ENCODE measurements at regions not wholly inside any gene's neighbourhood (a gene's known extent, or its start where the extent isn't known, plus 50 kb on each side); places are given as distances from the start of the nearest gene placed in this dataset.
"Not testable (repeated sequence)": the region's sequence is repeated elsewhere in the genome, so short reads cannot be mapped to it uniquely, and the experiment has no call there.

DNA sequence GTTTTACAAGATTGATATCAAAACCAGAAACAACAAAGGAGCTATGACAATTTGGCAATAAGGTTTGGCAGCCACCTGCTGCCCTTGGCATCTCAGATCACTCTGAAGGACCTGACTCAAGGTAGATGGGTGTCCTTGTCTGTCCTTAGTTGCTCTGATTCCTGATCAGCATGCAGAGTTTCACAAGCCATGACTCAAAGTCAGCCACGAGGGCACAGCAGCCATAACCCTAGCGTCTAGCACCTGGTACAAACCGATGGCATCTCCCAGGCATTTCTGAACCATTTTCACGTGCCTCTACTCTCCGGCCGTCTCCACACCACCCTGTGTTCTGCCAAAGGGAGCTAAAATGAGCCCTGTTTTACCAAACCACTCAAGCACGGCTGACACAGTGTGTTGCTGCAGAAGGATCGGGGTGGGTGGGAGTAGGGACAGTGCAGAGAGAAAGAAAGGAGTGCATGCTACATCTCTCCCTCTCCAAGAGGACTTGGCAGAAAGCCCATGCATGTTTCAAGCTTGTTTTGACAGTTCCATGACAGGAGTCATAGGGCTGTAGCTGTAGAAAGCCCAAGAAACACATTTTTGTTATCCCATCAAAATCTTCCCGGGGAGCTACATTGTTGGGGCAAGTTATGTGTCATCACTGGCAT lies 297.3 kb downstream of the ABCC12 start:
- no peak for DNase-seq (ENCODE audit: low spot score)

DNA sequence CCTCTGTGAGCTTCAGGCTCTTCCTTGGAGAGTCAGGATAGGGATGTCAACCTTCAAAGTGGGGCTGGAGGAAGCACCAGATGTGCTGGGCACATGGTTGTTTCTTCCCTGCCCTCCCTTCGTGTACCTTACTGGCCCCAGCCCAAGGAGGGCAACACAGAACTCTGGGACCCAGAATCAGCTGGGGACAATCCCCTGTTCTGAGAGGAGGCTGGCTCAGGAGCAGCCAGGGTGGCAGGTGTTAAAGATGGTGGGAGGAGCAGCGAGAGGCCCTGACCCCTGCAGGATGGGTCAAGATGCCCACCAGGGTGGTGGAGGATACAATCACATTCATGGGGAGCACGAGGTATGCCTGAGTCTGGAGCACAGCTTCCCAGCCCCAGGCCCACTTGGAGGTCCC lies 300.4 kb downstream of the ABCC12 start:
- DNase-seq (ENCODE audit: low spot score) = no peak

DNA sequence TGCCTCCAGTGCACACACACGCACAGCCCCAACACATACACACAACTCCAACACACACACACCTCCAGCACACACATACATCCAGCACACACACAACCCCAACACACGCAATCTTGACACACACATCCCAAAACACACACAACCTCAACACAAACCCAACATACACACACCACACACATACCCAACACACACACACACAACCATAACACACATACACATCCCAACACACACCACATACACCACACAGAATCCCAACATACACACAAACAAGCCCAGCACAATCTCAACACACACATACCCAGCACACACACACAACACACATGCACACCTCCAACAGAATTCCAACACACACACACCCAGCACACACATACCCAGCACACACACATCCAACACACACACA lies 301.1 kb downstream of the ABCC12 start:
- DNase-seq (ENCODE audit: low spot score) = no peak

DNA sequence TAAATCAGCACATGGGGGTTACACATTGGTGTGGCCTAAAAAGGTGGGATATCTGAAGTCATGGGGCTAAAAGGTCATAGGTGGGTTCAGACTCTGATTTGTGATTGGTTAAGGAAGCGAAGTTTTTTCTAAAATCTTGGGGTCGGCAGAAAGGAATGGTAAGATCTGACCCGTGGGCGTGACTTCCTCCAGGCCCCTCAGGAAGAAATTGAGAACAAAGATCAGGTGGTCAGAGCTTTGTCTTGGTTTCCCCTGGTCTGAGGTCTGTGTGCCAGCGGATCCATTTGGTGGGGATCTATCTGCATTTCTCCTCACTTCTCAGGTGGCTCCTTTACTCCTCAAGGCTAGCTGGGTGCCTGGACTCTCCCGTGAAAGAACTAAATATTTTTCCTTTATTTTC lies 302.8 kb downstream of the ABCC12 start:
- no peak for DNase-seq (ENCODE audit: low spot score)

DNA sequence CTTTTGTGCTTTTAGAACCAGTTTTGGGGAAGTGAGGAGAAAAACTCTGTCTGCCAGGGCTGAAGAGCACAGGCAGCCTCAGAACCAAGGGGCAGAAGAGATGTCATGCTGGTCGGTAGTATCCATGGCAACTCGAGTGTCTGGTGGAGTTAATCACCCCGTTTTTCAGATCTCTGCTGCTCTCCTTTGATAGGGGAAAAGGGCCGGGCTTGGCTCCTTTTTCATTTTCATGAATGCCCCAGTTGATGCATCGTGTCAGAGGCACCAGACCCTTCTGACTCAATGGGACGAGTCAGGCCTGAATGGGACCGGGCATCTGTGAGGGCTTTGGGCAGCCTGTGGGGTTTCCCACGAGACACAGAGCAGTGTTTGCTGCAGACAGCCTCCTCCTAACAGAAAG lies 304.6 kb downstream of the ABCC12 start:
- no peak for DNase-seq (ENCODE audit: low spot score)

DNA sequence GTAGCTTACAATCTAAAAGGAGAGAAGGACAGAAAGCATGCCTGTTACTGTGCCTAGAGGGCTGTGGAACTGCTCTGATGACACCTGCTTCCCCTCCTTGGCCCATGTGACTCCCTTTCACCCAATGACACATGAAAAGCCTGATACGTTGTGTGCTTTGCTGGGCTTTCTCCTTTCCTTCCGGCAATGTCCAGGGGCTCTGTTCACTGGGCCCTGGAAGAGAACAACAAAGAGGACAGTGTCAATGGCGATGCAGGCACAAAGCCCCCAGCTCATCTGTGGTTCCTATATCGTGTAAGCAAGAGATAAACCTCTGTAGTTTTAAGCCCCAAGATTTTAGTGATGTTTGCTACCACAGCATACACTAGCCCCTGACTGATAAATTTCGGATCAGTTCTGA lies 306.1 kb downstream of the ABCC12 start:
- DNase-seq (ENCODE audit: low spot score) = no peak

DNA sequence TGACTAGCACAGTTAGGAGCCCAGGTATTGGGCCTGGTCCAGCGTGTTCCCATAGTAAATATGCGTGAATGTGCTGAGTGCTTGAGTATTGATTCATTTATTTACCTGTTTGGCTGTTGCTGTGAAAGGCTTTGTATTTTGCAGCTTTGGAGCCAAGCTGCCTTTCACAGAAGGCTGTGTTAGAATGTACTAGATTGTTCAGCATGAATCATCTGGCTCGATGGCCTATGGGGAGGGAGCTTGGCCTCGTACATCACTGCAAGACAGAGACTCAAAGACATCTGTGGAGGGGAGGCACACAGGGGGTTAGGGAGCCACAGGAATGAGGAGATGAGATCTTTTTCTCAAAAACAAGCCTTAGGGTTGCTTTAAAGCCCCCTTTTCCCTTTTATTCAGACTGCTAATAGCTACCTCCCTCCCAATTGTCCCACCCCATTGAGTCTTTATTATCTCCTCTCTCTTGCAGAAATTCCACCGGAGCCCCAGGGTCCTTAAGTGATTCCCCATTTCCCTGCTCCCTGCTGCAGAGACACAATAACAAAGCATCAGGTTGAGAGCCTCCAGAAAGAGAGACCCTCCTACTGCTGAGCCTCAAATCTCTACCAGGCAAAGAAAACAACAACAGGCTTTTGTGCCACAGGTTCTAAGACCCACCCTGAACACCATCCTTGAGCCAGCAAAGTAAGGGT lies 307.2 kb downstream of the ABCC12 start:
- DNase-seq (ENCODE audit: low spot score) = no peak

DNA sequence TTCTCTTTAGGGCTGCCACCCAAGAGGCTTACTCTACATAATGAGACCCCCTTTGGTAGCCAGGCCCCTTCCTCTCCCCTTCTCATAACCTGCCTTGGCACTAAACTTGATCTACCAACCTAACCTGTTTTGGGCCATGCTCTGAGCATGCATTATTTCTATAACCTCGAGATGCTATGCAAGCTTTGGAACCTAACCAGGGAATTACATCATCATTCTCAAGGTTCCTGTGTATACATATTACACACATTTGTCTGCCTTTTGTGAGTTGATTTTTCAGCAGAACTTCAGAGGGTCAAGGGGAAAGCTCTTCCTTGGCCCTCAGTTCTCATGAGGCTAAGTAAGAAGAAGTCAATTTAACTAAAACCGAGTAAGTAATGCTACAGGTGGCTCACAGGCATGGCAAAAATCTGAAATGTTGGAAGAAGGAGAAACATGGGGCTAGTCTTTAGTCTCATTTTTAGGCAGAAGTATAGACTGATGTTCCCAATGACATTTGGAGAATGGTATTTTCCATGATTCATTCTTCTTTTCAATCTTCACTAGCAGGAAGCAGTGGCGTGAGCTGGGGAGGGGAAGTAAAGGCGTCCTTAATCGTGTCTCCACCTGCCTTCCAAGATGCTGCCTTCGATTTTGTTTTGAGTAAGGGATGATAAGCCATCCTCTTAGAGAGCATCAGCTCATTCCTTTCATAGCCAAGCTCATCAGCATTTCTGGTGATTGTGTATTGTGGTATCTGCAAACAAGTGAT lies 308.4 kb downstream of the ABCC12 start:
- no peak for DNase-seq (ENCODE audit: low spot score)

DNA sequence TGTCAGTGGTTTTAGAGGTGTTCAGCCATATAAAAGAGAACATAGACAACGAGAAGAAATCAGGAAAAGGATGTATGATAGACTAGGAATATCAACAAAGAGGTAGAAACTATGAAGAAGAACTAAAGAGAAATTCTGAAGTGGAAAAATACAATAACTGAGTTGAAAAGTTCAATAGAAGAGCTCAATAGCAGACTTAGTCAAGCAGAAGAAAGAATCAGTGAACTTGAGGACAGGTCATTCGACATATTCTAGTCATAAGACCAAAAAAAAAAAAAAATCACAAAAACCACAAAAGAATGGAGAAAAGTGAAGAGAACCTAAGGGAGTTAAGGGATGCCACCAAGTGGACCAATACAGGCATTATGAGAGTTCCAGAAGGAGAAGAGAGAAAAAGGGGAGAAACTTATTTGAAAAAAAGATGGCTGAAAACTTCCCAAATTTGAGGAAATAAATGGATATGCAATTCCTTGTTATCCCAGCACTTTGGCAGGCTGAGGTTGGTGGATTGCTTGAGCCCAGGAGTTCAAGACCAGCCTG lies 321.2 kb downstream of the ABCC12 start:
- DNase-seq (ENCODE audit: low spot score) = no peak

DNA sequence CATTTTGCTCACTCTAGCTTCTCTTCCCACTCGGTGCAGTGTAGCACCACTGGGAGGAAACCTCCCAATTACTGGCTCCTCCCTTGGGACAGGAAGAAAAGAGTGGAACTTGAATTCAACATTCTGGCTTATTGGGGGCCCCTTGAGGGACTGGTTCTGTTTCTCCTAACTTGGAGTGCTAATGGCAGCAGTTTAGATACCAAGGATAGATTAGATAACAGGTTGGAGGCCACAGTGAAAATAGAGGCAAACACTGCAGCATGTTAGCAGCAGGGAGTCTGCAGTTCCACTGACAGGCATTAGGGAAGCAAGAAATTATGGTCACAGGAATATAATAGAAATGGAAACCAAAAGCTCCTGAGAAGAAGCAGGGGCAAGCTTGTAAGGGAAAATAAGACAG lies 322.0 kb downstream of the ABCC12 start:
- no peak for DNase-seq (ENCODE audit: low spot score)

DNA sequence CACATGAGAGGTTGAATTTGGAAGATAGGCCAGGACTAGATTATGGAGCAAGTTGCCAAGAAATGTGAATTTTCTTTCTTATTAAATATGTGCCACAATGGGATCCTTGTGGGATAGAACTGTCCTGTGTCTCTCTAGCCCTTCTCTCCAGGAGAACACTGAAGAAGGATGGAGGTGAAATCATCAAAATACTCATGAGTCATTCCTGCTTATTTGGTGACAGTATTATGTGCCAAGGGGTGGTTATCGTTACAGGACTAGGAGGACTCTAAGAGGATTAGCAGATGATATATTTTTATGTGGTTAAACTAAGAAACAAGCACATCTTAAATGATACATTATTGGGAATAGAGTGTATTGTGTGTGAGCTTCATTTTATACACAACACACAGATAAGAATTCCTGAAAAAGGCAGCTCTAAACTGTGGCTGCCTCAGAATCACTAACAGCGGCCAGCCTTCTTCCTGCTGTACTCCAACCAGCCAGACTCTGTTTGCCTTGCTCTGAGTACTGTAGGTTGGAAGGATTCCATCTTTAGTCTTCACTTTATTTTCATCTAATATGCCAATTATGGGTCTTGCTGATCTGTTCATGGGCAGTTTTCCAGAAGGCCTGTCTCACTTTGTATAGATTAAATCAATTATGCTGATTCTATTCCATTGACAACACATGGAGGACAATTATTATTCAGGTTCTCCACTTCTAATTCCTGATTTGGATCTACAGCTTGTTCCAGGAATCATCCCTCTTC lies 325.8 kb downstream of the ABCC12 start:
- no peak for DNase-seq (ENCODE audit: low spot score)

DNA sequence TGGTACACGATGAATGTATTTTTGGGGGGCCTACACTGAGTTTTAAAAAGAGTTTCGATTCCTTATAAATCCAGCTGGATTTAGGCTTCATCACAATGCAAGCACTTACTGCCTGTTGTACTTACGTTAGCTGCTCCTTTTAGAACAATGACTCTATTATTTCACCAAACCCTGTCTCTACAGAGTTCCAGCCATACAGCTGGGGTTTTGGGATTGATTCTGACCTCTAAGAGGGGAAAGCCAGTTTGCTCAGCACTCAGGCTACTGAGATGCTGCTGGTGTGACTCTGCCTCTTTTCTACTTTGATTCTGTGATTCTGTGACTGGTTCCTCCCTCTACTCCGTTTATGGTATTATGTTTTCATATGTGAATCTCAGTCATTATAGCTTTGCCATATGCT lies 329.7 kb downstream of the ABCC12 start:
- DNase-seq (ENCODE audit: low spot score) = no peak

DNA sequence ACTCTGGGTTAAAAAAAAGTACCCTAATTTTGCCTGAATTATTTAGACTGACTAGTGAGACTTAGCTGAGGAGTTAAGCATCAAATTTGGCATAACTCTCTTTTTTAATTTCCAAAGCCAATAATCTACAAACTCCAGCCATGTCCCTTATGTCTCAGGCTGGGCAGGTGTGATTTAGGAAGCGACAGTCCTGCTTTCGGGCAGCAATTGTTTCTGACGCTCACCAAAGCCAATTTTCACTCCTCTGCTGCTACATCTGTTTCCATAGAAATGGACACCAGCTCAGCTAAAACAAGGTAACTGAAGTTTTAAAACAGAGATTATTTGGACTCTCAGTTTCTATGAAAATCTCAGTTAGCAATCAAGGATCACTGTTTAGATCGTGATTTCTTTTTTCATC lies 338.7 kb downstream of the ABCC12 start:
- DNase-seq (ENCODE audit: low spot score) = no peak

DNA sequence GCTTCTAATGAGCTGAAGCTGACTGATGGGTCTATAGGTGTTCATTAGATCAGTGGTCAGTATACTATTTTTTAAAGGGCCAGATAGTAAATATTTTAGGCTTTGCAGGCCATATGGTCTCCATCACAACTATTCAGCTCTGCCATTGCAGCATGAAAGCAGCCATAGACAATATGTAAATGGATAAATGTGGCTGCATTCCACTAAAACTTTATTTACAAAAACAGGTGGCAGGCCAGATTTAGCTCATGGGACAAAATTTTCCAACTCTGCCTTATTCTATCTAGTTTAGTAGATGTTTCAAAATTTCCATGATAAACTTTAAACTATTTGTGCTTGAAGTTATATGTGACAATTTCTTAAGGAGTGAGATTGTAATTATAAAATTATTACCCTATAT lies 339.3 kb downstream of the ABCC12 start:
- DNase-seq (ENCODE audit: low spot score) = no peak

DNA sequence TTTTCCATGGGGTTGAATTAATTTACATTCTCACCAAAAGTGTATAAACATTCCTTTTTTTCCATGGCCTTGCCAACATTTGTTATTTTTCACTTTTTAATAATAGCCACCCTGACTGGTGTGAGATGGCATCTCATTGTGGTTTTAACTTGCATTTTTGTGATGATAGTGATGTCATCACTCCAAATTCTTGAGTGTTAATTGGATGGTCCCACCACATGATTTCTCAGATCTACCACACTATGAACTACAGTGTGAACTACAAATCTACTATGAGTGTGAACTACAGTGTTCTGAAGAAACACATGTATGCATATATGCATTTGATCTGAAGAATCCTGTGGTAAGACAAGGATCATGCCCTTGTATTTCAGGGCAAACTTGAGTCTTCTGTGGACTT lies 340.1 kb downstream of the ABCC12 start:
- no peak for DNase-seq (ENCODE audit: low spot score)

DNA sequence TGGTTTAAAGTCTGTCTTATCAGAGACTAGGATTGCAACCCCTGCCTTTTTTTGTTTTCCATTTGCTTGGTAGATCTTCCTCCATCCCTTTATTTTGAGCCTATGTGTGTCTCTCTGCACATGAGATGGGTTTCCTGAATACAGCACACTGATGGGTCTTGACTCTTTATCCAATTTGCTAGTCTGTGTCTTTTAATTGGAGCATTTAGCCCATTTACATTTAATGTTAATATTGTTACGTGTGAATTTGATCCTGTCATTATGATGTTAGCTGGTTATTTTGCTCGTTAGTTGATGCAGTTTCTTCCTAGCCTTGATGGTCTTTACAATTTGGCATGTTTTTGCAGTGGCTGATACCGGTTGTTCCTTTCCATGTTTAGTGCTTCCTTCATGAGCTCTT lies 344.0 kb downstream of the ABCC12 start:
- not testable (repeated sequence) for DNase-seq (ENCODE audit: low spot score)

DNA sequence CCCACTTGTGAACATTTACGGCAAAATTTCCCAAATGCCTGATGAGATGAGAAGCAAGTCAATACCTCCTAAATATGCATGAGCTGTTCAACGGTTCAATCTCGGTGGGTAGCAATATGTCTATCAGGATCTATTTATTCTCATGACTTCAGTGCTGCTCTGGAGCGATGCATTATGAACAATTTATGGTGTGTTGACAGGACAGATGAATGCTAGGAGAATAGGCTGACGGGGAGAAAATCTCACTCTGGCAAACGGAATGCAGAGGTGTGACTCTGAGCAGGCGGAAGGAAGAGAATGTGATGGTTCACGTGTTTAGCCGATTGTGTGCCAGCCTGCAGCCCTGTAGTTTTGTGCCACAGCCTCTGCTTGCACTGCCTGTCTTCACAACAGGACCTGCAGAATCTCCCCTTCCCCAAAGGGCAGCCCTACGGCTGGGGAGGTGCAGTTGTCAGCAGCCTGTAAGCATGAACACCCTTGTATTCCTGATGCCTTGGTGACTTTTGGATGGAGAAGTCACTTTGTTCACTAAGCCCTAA lies 345.2 kb downstream of the PHKB start:
- no peak for DNase-seq (ENCODE audit: low spot score)

DNA sequence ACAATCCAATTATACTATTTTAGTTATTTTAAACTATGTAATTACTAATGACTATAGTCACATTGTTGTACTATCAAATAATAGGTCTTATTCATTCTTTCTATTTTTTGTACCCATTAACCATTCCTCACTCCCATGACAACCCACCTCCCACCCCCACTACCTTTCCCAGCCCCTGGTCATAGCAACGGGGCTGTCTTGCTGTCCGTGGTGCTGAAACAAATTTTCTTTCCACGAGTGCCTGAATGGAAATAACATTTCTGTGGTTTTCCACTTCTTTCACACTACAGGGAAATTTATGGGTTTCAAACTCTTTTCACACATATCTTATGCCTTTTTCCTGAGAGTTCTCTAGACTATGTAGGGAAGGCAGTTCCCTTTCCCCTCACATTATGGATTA lies 326.6 kb downstream of the PHKB start:
- DNase-seq (ENCODE audit: low spot score) = no peak

DNA sequence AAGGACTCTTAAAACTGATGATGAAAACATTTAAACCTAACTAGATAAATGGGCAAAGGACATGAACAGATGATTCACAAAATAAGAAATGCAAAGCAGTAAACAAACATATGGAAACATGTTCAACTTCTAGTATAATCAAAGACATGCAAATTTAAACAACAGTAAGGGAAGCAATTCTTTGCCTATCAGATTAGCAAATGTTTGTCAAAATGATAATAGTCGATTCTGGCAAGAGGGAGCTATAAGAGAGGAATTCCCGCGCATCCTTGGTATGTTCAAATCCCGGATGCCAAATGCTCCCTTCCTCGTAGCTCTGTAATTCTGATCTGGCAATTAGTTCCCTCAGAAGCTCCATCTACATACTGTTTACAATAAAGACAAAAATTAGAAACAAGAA lies 320.5 kb downstream of the PHKB start:
- no peak for DNase-seq (ENCODE audit: low spot score)

DNA sequence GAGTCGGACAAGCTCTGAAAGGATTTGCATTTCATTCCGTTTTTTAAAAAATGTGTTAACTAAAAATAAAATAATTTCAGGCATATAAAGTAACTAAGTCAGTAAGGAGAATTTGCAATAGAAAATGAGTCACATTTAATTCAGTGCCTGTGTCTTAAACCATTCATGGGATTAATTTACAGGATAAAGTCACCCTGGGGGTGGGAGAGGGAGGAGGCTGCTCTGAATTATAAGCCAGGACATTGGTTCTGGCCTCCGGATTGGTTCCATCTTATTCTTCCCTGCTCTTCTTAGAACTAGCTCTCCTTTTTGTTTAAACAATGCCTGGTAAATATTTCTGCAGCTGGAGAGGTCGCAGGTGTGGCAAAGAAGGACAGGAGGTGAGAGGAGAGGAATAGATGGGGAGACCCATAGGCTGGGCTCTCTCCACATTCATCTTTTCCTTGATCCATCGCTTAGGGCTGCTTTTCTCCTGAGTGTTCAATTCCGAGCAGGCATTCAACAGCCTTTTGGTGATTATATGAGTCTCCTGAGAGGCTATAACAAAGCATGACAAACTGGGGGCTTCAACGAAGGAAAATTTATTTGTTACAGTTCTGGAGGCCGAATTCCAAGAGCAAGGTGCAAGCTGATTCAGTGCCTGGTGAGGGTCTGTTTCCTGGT lies 319.2 kb downstream of the PHKB start:
- no peak for DNase-seq (ENCODE audit: low spot score)

DNA sequence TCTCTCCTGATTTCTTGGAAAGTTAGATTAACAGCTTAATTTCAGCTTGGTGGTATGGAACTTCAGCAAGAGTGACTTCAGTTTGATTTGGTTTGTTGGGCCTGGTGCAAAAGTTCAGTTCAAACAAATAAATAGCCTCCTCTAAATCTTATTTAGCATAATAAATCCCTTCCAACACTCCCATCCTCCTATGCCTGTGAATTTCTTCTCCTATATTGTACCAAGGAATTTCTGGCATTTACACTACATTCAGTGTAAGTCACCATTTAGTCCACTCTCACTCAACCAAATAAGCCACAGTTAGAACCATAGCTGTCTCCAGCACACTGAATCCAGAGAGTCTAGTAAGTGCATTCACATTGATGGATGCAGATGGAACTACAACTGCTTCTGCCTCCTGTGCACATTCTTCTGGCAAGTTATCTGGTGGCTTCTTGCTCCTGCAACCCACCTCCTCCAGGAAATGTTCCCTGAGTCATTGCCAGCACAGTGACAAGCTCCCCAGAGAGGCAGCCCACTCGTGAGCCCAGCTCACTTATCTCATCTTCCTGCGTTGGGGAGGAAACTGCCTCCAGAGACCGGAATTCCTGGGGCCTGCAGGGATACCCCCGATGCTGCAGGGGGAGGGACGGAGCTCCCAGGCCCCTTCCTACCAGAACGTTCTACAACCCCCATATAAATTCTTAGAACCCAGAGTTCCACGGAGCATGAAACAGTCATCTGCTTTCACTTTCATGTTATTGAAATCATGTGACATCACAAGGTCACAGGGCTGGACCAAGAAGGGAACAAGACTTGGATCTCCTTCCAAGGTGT lies 318.3 kb downstream of the PHKB start:
- no peak for DNase-seq (ENCODE audit: low spot score)
